ENCODE measurements at regions not wholly inside any gene's neighbourhood (a gene's known extent, or its start where the extent isn't known, plus 50 kb on each side); places are given as distances from the start of the nearest gene placed in this dataset.
"Not testable (repeated sequence)": the region's sequence is repeated elsewhere in the genome, so short reads cannot be mapped to it uniquely, and the experiment has no call there.

GRCh38 chr5:15357092-15357453, 142.9 kb upstream of the FBXL7 start:
- H4K91ac ChIP-seq (replicated peaks; ENCODE audit: insufficient read length, low read length); H3K56ac ChIP-seq (replicated peaks; ENCODE audit: insufficient read length, low read depth, low read length); H4K20me1 ChIP-seq (replicated peaks in 1 of 2; ENCODE audit: control insufficient read depth in 1 of 2, insufficient read depth in 2 of 2, low read length in 2 of 2); H3K27ac ChIP-seq (ENCODE audit: low read depth, low read length); DNase-seq (ENCODE audit: low read depth in 1 of 2, low spot score in 2 of 2); H3K4me3 ChIP-seq (ENCODE audit: extremely low read depth in 1 of 4, insufficient read depth in 2 of 4, low read depth in 3 of 4, low read length in 4 of 4); H2BK5ac ChIP-seq (ENCODE audit: low read depth, low read length); H3K23ac ChIP-seq (ENCODE audit: insufficient read length); H3K4me1 ChIP-seq (replicated peaks in 1 of 4; ENCODE audit: control insufficient read depth in 3 of 4, insufficient read depth in 4 of 4, low read length in 3 of 4); H3K9me3 ChIP-seq (ENCODE audit: insufficient read depth in 2 of 2, low read depth in 1 of 2, low read length in 1 of 2); H3K4me2 ChIP-seq (ENCODE audit: insufficient read depth in 1 of 2, low read depth in 2 of 2, low read length in 2 of 2); H3K14ac ChIP-seq (ENCODE audit: insufficient read length); FAIRE-seq; H2AK5ac ChIP-seq (ENCODE audit: low read depth, low read length); H3K36me3 ChIP-seq (ENCODE audit: control insufficient read depth in 2 of 4, insufficient read depth in 4 of 4, low read length in 3 of 4); H3K79me2 ChIP-seq (ENCODE audit: control insufficient read depth in 1 of 2, insufficient read depth in 2 of 2, low read length in 2 of 2); H3K4ac ChIP-seq (replicated peaks; ENCODE audit: insufficient read length, low read depth, low read length); H4K5ac ChIP-seq (ENCODE audit: insufficient read length, low read depth, low read length); H3K79me1 ChIP-seq (ENCODE audit: low read depth, low read length); H3K27me3 ChIP-seq (replicated peaks in 1 of 4; ENCODE audit: control insufficient read depth in 3 of 4, extremely low read depth in 1 of 4, insufficient read depth in 3 of 4, low read length in 3 of 4); H2BK120ac ChIP-seq (replicated peaks; ENCODE audit: low read depth, low read length); H2BK15ac ChIP-seq (ENCODE audit: low read length); H3K23me2 ChIP-seq (ENCODE audit: low read depth, low read length); H2AFZ ChIP-seq (ENCODE audit: low read length); H3K18ac ChIP-seq (ENCODE audit: extremely low read depth, low read length); POLR2A ChIA-PET (ENCODE audit: partially characterized antibody); H4K8ac ChIP-seq (ENCODE audit: extremely low read depth, insufficient read depth, low read length); H3K9ac ChIP-seq (replicated peaks in 1 of 4; ENCODE audit: extremely low read depth in 1 of 4, low read depth in 3 of 4, low read length in 3 of 4); H2BK12ac ChIP-seq (ENCODE audit: low read depth, low read length); H2BK20ac ChIP-seq (ENCODE audit: low read length): not testable (repeated sequence)
- CTCF ChIA-PET (ENCODE audit: partially characterized antibody) = interaction anchor here (0.7 kb wide), 1 partner anchor 155 kb away, joined by 3 read pairs; no protein-coding TSS in a partner anchor
- WGBS, 2 experiments (ENCODE audit: extremely low coverage in 1 of 2, insufficient coverage in 1 of 2, insufficient read length in 1 of 2, insufficient replicate concordance in 2 of 2, low coverage in 1 of 2, low lambda C conversion rate in 2 of 2, missing lambda C conversion rate in 1 of 2) = 84% methylated on average over 4 of the region's 4 CpGs; no CpG with 5 or more reads in 1 of the 2 experiments

GRCh38 chr5:15356308-15357091, 143.5 kb upstream of the FBXL7 start:
- DNase-seq (ENCODE audit: low read depth in 1 of 2, low spot score in 2 of 2); H2BK15ac ChIP-seq (ENCODE audit: low read length); H4K5ac ChIP-seq (ENCODE audit: insufficient read length, low read depth, low read length); H3K79me1 ChIP-seq (ENCODE audit: low read depth, low read length); H3K36me3 ChIP-seq (ENCODE audit: control insufficient read depth in 2 of 4, insufficient read depth in 4 of 4, low read length in 3 of 4); H3K4me3 ChIP-seq (ENCODE audit: extremely low read depth in 1 of 4, insufficient read depth in 2 of 4, low read depth in 3 of 4, low read length in 4 of 4); H3K4me2 ChIP-seq (ENCODE audit: insufficient read depth in 1 of 2, low read depth in 2 of 2, low read length in 2 of 2); H3K9ac ChIP-seq (replicated peaks in 1 of 4; ENCODE audit: extremely low read depth in 1 of 4, low read depth in 3 of 4, low read length in 3 of 4); POLR2A ChIA-PET (ENCODE audit: partially characterized antibody); H3K56ac ChIP-seq (replicated peaks; ENCODE audit: insufficient read length, low read depth, low read length); H2AFZ ChIP-seq (ENCODE audit: low read length); H2BK5ac ChIP-seq (ENCODE audit: low read depth, low read length); CTCF ChIA-PET (ENCODE audit: partially characterized antibody); H3K4ac ChIP-seq (replicated peaks; ENCODE audit: insufficient read length, low read depth, low read length); H4K20me1 ChIP-seq (replicated peaks in 1 of 2; ENCODE audit: control insufficient read depth in 1 of 2, insufficient read depth in 2 of 2, low read length in 2 of 2); FAIRE-seq; H3K23ac ChIP-seq (ENCODE audit: insufficient read length); H2BK12ac ChIP-seq (ENCODE audit: low read depth, low read length); H2BK20ac ChIP-seq (ENCODE audit: low read length); H3K18ac ChIP-seq (ENCODE audit: extremely low read depth, low read length); H3K9me3 ChIP-seq (ENCODE audit: insufficient read depth in 2 of 2, low read depth in 1 of 2, low read length in 1 of 2); H2AK5ac ChIP-seq (ENCODE audit: low read depth, low read length); H3K27me3 ChIP-seq (replicated peaks in 1 of 4; ENCODE audit: control insufficient read depth in 3 of 4, extremely low read depth in 1 of 4, insufficient read depth in 3 of 4, low read length in 3 of 4); H4K91ac ChIP-seq (replicated peaks; ENCODE audit: insufficient read length, low read length); H3K4me1 ChIP-seq (replicated peaks in 1 of 4; ENCODE audit: control insufficient read depth in 3 of 4, insufficient read depth in 4 of 4, low read length in 3 of 4); H3K23me2 ChIP-seq (ENCODE audit: low read depth, low read length); H4K8ac ChIP-seq (ENCODE audit: extremely low read depth, insufficient read depth, low read length); H2BK120ac ChIP-seq (replicated peaks; ENCODE audit: low read depth, low read length); H3K14ac ChIP-seq (ENCODE audit: insufficient read length); H3K79me2 ChIP-seq (ENCODE audit: control insufficient read depth in 1 of 2, insufficient read depth in 2 of 2, low read length in 2 of 2); H3K27ac ChIP-seq (ENCODE audit: low read depth, low read length): not testable (repeated sequence)
- 97% methylated on average over 4 of the region's 4 CpGs; no CpG with 5 or more reads in 1 of the 2 experiments for WGBS, 2 experiments (ENCODE audit: extremely low coverage in 1 of 2, insufficient coverage in 1 of 2, insufficient read length in 1 of 2, insufficient replicate concordance in 2 of 2, low coverage in 1 of 2, low lambda C conversion rate in 2 of 2, missing lambda C conversion rate in 1 of 2)

All from H1 (cell line).